CD4-positive, alpha-beta T cell treated with Interferon alpha-2 for 1 hour (primary cell): ENCODE measurements at regions not wholly inside any gene's neighbourhood (a gene's known extent, or its start where the extent isn't known, plus 50 kb on each side); places are given as distances from the start of the nearest gene placed in this dataset.
"Not testable (repeated sequence)": the region's sequence is repeated elsewhere in the genome, so short reads cannot be mapped to it uniquely, and the experiment has no call there.

ENCODE experiments used
- DNase-seq, 2 donors: peaks; one replicate each; pipeline ENCODE4 v3.0.0-alpha.2; 2020 to 2022

- DNase-seq = no peak
Measured at GRCh38 chr2:133888621-133889219, 320.5 kb upstream of the NCKAP5 start.

GRCh38 chr2:133892352-133892913, 324.2 kb upstream of the NCKAP5 start:
- no peak for DNase-seq

- no peak for DNase-seq
Measured at GRCh38 chr2:133894429-133894828, 326.2 kb upstream of the NCKAP5 start.

- DNase-seq = not testable (repeated sequence)
Measured at GRCh38 chr2:133897838-133898237, 329.6 kb upstream of the NCKAP5 start.

GRCh38 chr2:133900909-133901308, 332.6 kb upstream of the NCKAP5 start:
- DNase-seq = no peak

- DNase-seq = no peak
Measured at GRCh38 chr2:133906396-133906795, 338.1 kb upstream of the NCKAP5 start.

- no peak for DNase-seq
Measured at GRCh38 chr2:133906926-133907325, 338.7 kb upstream of the NCKAP5 start.

- no peak for DNase-seq
Measured at GRCh38 chr2:133908171-133908570, 339.9 kb upstream of the NCKAP5 start.

- no peak for DNase-seq
Measured at GRCh38 chr2:133918141-133918540, 335.7 kb upstream of the MGAT5 start.

- no peak for DNase-seq
Measured at GRCh38 chr2:133919285-133919684, 334.6 kb upstream of the MGAT5 start.

- DNase-seq = no peak
Measured at GRCh38 chr2:133927894-133928293, 326.0 kb upstream of the MGAT5 start.

- DNase-seq = no peak
Measured at GRCh38 chr2:133936096-133936495, 317.8 kb upstream of the MGAT5 start.

- no peak for DNase-seq
Measured at GRCh38 chr2:133936601-133937000, 317.3 kb upstream of the MGAT5 start.

- DNase-seq = no peak
Measured at GRCh38 chr2:133937669-133938068, 316.2 kb upstream of the MGAT5 start.

- DNase-seq = no peak
Measured at GRCh38 chr2:133940134-133940533, 313.7 kb upstream of the MGAT5 start.

- no peak for DNase-seq
Measured at GRCh38 chr2:133941666-133942065, 312.2 kb upstream of the MGAT5 start.

GRCh38 chr2:133942398-133942797, 311.5 kb upstream of the MGAT5 start:
- no peak for DNase-seq

GRCh38 chr2:133943108-133943507, 310.8 kb upstream of the MGAT5 start:
- no peak for DNase-seq

GRCh38 chr2:133945089-133945488, 308.8 kb upstream of the MGAT5 start:
- no peak for DNase-seq

GRCh38 chr2:133947057-133947456, 306.8 kb upstream of the MGAT5 start:
- no peak for DNase-seq

GRCh38 chr2:133948610-133949290, 305.1 kb upstream of the MGAT5 start:
- DNase-seq = no peak

- DNase-seq = no peak
Measured at GRCh38 chr2:133949595-133949994, 304.3 kb upstream of the MGAT5 start.

GRCh38 chr2:133951209-133951608, 302.7 kb upstream of the MGAT5 start:
- no peak for DNase-seq

GRCh38 chr2:133952420-133952819, 301.5 kb upstream of the MGAT5 start:
- DNase-seq = no peak

- no peak for DNase-seq
Measured at GRCh38 chr2:133952896-133953295, 301.0 kb upstream of the MGAT5 start.
